Caco-2 (cell line): ENCODE measurements at regions not wholly inside any gene's neighbourhood (a gene's known extent, or its start where the extent isn't known, plus 50 kb on each side); places are given as distances from the start of the nearest gene placed in this dataset.

Experiments
- BruUV-seq: library from RNA; stranded (reverse); fragments of 400-500 nt; replicated peaks from 2 replicates; lab custom pipeline; 2021; lab: Mats Ljungman, UMichigan
- CTCF ChIA-PET: fragments of 300-600 bp; sonication (Branson Sonifier 250); formaldehyde crosslinking; loops from one replicate; lab custom pipeline; 2022; ENCODE audit warnings: antibody characterized with exemption; lab: Charles Lee
- POLR2A ChIA-PET: fragments of 300-600 bp; sonication (Branson Sonifier 250); formaldehyde crosslinking; loops from one replicate; lab custom pipeline; 2022; ENCODE audit warnings: antibody characterized with exemption; lab: Charles Lee
- DNase-seq, 2 experiments: peaks; one replicate each; pipeline versions ENCODE4 v3.0.0 to v3.0.0-alpha.2; 2020 to 2022
- H3K27me3 ChIP-seq: replicated peaks from 2 replicates; pipeline ENCODE4 v1.6.0; 2011; ENCODE audit warnings: low read length; ENCODE audit not compliant: control insufficient read depth, insufficient read depth
- H3K36me3 ChIP-seq: 2 replicates; pipeline ENCODE4 v1.5.1; 2011; ENCODE audit warnings: low read length; ENCODE audit not compliant: control insufficient read depth, insufficient read depth
- H3K4me1 ChIP-seq: fragments of 250-450 bp; sonication (Bioruptor Pico); 2 replicates; pipeline ENCODE4 v1.5.1; 2020; ENCODE audit warnings: mild to moderate bottlenecking
- H3K4me3 ChIP-seq: 2 replicates; pipeline ENCODE4 v1.5.1; 2011; ENCODE audit warnings: low read depth, mild to moderate bottlenecking, control low read depth, low read length
- H3K9me3 ChIP-seq: fragments of 250-450 bp; sonication (Bioruptor Pico); 2 replicates; pipeline ENCODE4 v1.5.1; 2020; ENCODE audit warnings: mild to moderate bottlenecking, moderate library complexity
- H3K27ac Mint-ChIP-seq: one replicate; pipeline ENCODE4 v1.8.0; 2022; ENCODE audit warnings: mixed read lengths; ENCODE audit not compliant: unreplicated experiment
- H3K27me3 Mint-ChIP-seq: one replicate; pipeline ENCODE4 v1.8.0; 2022; ENCODE audit warnings: mixed read lengths; ENCODE audit not compliant: insufficient read depth, unreplicated experiment
- H3K36me3 Mint-ChIP-seq: one replicate; pipeline ENCODE4 v1.8.0; 2022; ENCODE audit warnings: mild to moderate bottlenecking, mixed read lengths; ENCODE audit not compliant: insufficient read depth, unreplicated experiment
- H3K4me1 Mint-ChIP-seq: one replicate; pipeline ENCODE4 v1.8.0; 2022; ENCODE audit warnings: low read depth, mixed read lengths; ENCODE audit not compliant: unreplicated experiment
- H3K4me3 Mint-ChIP-seq: one replicate; pipeline ENCODE4 v1.8.0; 2022; ENCODE audit warnings: mild to moderate bottlenecking, moderate library complexity, mixed read lengths; ENCODE audit not compliant: unreplicated experiment
- H3K9me3 Mint-ChIP-seq: one replicate; pipeline ENCODE4 v1.8.0; 2022; ENCODE audit warnings: mixed read lengths; ENCODE audit not compliant: unreplicated experiment
- intact Hi-C: fragments of 100-400 bp; cut with micrococcal nuclease; formaldehyde crosslinking; loops from one replicate; pipeline ENCODE4 v1.10.0; 2022; ENCODE audit not compliant: unreplicated experiment
- TF ChIP-seq, protein P1 (sequence below), 2 experiments: fragments of 200-600 bp in 1 of 2; IDR thresholded peaks; 1 replicate in 1 of 2; 2 replicates in 1 of 2; pipeline versions ENCODE4 v1.5.1 to v1.8.0; 2011 to 2022; ENCODE audit warnings: antibody characterized with exemption in 1 of 2, control low read depth in 1 of 2, inconsistent platforms in 1 of 2, low read depth in 1 of 2, low read length in 1 of 2, mild to moderate bottlenecking in 1 of 2, moderate library complexity in 1 of 2; ENCODE audit not compliant: insufficient read depth in 1 of 2, severe bottlenecking in 1 of 2, unreplicated experiment in 1 of 2

DNA sequence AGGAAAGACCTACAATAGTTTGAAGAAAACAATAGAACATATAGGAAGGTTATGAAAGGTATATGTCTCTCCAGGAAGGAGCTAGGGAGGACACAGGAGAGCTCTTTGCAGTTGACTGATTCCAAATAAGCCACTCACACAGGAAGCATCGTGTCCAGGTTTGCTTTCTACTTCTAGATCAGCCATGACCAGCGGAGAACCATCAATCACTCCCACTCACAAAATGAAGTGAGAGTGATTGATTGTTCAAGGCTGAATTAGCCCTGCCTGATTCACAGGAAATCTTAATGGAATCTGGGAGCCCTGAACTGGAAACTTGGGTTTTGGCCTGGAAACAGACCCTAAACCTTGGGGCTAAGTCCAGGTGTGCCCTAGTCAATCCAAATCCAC is 1292.2 kb upstream of the ZEB2 start:
- Mint-ChIP-seq H3K27me3 (no peaks in the 10 kb centered on the region), H3K36me3 (no peaks in the 10 kb centered on the region), H3K27ac (no peak overlapping the region), H3K4me3 (no peak overlapping the region), H3K9me3 (no peaks in the 10 kb centered on the region), H3K4me1 (no peaks in the 10 kb centered on the region)
- TF ChIP-seq, protein P1, sequence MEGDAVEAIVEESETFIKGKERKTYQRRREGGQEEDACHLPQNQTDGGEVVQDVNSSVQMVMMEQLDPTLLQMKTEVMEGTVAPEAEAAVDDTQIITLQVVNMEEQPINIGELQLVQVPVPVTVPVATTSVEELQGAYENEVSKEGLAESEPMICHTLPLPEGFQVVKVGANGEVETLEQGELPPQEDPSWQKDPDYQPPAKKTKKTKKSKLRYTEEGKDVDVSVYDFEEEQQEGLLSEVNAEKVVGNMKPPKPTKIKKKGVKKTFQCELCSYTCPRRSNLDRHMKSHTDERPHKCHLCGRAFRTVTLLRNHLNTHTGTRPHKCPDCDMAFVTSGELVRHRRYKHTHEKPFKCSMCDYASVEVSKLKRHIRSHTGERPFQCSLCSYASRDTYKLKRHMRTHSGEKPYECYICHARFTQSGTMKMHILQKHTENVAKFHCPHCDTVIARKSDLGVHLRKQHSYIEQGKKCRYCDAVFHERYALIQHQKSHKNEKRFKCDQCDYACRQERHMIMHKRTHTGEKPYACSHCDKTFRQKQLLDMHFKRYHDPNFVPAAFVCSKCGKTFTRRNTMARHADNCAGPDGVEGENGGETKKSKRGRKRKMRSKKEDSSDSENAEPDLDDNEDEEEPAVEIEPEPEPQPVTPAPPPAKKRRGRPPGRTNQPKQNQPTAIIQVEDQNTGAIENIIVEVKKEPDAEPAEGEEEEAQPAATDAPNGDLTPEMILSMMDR (IDR thresholded peaks at IDR 0.05; ENCODE audit: insufficient read depth in 1 of 2, low read depth in 1 of 2, low read length in 1 of 2, severe bottlenecking in 1 of 2, unreplicated experiment in 1 of 2): no peak
- BruUV-seq: no TSS peak
- CTCF ChIA-PET: no interaction called here
- Histone ChIP-seq H3K9me3 (no peaks in the 10 kb centered on the region), H3K36me3 (no peaks in the 10 kb centered on the region), H3K4me3 (no peak overlapping the region), H3K4me1 (no peaks in the 10 kb centered on the region), H3K27me3 (no peaks in the 10 kb centered on the region)
- intact Hi-C loops: no loop called here
- DNase-seq: no peak
- POLR2A ChIA-PET: no interaction called here

DNA sequence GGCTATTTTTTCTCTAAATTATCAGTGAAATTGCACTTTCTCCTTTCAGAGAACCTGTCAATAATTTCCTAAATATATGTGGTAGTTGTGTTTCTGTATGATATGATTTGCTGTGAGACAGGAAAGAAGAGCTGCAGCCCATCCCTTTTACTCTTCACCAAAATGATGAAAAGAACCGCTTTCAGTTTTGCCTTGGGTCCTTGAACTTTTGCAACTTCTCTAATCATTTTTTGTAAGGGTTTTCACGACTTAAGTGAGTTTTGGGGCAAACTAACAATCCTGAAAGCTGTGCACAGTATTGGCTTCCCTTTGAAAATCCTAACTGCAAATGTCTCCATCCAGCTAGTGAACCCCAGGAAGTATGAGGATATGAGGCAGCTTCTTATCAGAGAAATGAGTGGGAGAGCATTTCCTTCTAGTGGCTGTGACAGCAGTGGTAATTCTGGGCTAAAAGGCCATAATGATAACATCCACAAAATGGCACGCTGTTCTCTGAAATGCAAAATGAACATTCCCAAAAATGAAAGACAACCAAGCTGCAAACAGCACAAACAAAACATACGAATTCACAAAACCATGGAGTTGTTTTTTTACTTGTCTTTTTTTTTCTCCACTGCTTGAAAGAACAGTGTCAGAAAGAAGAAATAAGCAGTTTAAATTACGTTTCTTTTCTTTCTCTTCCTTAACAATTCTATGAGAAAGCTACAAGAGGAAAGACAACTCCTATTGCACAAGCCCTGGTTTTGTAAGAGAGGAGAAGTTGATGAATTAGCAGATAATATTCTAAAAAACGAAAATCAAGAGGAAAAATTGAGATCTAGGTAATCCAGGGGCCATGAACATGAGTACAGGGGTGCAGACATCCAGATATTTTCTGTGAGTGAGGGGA is 1291.6 kb upstream of the ZEB2 start:
- H3K27ac Mint-ChIP-seq: no peak overlapping the region

GRCh38 chr2:145807968-145808367 is 1288.0 kb upstream of the ZEB2 start:
- Mint-ChIP-seq H3K27me3 (no peaks in the 10 kb centered on the region), H3K27ac (no peak overlapping the region), H3K36me3 (no peaks in the 10 kb centered on the region), H3K4me1 (no peaks in the 10 kb centered on the region), H3K9me3 (no peaks in the 10 kb centered on the region), H3K4me3 (no peak overlapping the region)
- ChIA-PET CTCF (no interaction called here), POLR2A (no interaction called here)
- H3K27me3 ChIP-seq: no peaks in the 10 kb centered on the region
- H3K9me3 ChIP-seq: no peaks in the 10 kb centered on the region
- no peaks in the 10 kb centered on the region for H3K4me1 ChIP-seq
- H3K4me3 ChIP-seq: no peak overlapping the region
- H3K36me3 ChIP-seq: no peaks in the 10 kb centered on the region
- no TSS peak for BruUV-seq
- intact Hi-C loops: no loop called here
- DNase-seq: no peak
- TF ChIP-seq, protein P1 (IDR thresholded peaks at IDR 0.05; ENCODE audit: insufficient read depth in 1 of 2, low read depth in 1 of 2, low read length in 1 of 2, severe bottlenecking in 1 of 2, unreplicated experiment in 1 of 2): no peak

More for the DNA sequence above, 1291.6 kb upstream of the ZEB2 start:
- Histone ChIP-seq H3K4me1 (no peaks in the 10 kb centered on the region), H3K27me3 (no peaks in the 10 kb centered on the region), H3K36me3 (no peaks in the 10 kb centered on the region), H3K9me3 (no peaks in the 10 kb centered on the region), H3K4me3 (no peak overlapping the region)
- CTCF ChIA-PET: no interaction called here
- no peak for DNase-seq
- intact Hi-C loops: no loop called here
- Mint-ChIP-seq H3K36me3 (no peaks in the 10 kb centered on the region), H3K27me3 (no peaks in the 10 kb centered on the region), H3K4me1 (no peaks in the 10 kb centered on the region), H3K9me3 (no peaks in the 10 kb centered on the region), H3K4me3 (no peak overlapping the region)
- POLR2A ChIA-PET: no interaction called here
- BruUV-seq: no TSS peak
- TF ChIP-seq, protein P1 (IDR thresholded peaks at IDR 0.05; ENCODE audit: insufficient read depth in 1 of 2, low read depth in 1 of 2, low read length in 1 of 2, severe bottlenecking in 1 of 2, unreplicated experiment in 1 of 2): no peak
